ENCODE measurements at regions not wholly inside any gene's neighbourhood (a gene's known extent, or its start where the extent isn't known, plus 50 kb on each side); places are given as distances from the start of the nearest gene placed in this dataset.

DNA sequence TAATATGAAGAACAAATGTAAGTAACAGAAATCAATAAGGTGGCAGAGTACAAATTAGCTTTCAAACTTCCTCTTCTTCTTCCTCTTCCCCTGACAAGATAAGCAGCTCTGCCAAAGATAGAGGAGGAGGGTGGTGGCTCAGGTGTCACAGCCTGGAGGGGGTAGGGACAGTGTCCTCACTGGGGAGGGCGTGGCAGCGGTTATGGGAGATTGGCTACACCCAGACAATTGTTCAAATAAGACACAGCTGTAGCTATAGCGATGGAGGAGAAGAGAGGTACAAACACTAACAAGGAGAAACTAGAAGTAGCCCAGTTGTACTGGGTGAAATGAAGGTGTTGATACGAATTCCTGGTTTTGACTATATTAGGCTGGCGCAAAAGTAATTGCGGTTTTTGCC lies 198.5 kb downstream of the TBXT start:
- TF ChIP-seq EZH2 (IDR thresholded peaks at IDR 0.05): no peak
- TF ChIP-seq POLR2AphosphoS5 (IDR thresholded peaks at IDR 0.05; ENCODE audit: borderline replicate concordance, low read depth, low read length): no peak
- no peak for TF ChIP-seq FOXP2 (optimal IDR thresholded peaks at IDR 0.05; ENCODE audit: control extremely low read depth, extremely low read length, insufficient read depth)

Measured in SK-N-MC (cell line).